GM21529 (cell line): ENCODE measurements at regions not wholly inside any gene's neighbourhood (a gene's known extent, or its start where the extent isn't known, plus 50 kb on each side); places are given as distances from the start of the nearest gene placed in this dataset.
"Not testable (repeated sequence)": the region's sequence is repeated elsewhere in the genome, so short reads cannot be mapped to it uniquely, and the experiment has no call there.

Experiments used
- ATAC-seq: cut with Tn5 transposase; IDR thresholded peaks from one replicate; pipeline ENCODE4 v1.9.1; 2021; ENCODE audit not compliant: unreplicated experiment

DNA sequence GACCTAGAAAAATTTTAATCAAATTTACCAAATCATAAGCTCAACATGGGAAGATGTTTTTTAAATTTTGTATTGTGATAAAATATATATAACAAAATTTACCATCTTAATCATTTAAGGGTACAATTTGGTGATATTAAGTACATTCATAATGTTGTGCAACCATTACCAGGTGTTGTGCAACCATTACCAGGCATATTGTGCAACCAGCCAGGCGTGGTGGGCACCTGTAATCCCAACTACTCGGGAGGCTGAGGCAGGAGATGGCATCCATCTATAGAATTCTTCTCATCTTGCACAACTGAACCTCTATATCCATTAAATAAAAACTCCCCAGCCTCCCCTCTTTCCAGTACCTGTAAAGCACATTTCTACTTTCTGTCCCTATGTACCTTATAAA is 124.5 kb upstream of the SLC13A1 start:
- ATAC-seq: no peak

DNA sequence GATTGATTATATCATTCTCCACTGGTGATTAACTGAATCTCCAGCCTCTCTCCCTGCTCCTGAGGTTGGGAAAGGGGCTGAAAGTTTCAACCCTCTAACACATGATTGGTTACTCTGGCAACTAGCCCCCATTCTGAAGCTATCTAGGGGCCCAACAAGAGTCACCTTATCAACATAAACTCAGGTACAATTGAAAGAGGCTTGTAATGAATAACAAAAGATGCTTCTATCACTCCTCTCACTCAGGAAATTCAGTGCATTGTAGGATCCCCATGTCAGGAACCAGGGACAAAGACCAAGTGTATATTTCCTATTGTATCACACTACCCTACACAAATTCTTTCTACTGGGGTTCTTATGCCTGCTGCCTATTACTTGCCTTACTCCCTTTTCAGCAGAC is 123.9 kb upstream of the SLC13A1 start:
- ATAC-seq: no peak

DNA sequence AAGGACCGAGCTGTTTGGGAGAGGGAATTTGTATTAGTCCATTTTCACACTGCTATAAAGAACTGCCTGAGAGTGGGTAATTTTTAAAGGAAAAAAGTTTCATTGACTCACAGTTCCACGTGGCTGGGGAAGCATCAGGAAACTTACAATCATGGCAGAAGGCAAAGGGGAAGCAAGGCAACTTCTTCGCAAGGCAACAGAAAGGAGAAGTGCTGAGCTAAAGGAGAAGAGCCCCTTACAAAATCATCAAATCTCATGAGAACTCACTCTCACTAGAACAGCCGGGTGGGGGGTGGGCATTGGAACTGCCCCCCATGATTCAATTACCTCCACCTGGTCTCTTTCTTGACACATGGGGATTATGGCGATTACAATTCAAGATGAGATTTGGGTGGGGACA is 121.8 kb upstream of the SLC13A1 start:
- ATAC-seq: not testable (repeated sequence)

DNA sequence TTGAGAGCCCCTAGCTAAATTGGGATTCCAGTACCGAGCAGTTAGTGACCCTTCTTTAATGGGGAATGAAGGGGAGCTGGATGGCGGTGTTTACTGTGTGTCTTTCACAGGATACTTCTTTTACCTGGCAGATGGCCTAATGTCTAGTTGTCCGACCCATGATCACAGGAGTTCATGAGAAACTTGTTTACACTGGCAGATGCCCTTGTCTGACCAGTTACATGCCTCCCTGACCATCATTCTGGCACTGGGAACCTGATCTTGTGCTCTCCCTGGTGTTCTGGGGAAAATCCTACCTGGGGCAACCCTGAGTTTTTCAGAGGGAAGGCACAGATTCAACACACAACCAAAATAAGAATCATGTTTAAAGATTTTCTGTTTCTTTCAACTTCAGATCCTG is 120.1 kb upstream of the SLC13A1 start:
- ATAC-seq: no peak

DNA sequence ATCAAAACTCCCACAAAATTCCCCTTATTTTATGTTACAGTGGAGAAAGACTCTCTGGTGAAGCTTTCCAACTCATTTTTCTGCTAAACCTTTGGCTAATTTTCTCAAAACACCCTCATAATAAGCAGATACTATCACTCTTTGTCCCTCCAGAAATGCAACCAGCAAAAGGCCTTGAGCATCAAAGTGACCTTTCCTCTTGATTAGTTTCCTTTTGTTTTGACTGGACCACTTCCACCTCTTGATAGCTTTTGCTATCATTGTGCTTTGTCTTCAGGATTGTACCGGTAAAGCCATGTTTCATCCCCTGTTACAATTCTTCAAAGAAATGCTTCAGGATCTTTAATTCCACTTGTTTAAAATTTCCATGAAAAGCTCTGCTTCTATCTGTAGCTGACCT is 115.1 kb upstream of the SLC13A1 start:
- no peak for ATAC-seq

DNA sequence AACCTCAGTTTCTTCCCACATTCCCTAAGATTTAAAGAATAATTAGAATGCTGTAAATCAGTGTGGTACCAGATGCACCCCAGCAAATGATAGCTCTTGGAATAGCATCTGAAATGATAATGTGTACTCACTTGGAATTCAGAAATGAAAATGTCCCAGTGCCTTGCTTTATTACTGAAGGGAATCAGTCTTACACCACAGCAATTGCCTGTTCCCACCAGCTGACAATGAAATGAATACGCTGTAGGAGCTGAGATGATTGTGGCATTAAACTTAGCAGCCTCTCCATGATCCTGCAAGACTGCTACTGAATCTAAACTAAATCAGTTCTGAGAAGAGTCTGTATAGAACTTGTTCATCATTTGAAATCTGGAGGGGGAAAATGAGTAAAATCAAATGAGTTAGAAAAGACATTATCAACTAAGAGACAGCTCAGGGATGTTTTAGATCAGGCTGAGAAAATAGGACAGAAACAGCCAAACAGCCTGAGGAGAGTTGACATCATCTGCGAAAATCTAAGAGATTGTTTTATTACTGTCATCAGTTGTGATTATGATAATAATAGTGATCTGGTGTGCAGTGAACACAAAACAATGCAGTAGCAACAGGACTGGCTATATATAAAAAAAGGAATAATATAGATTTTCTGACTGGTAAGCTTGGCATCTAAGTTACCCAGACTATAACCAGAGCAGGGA is 108.6 kb upstream of the SLC13A1 start:
- no peak for ATAC-seq

DNA sequence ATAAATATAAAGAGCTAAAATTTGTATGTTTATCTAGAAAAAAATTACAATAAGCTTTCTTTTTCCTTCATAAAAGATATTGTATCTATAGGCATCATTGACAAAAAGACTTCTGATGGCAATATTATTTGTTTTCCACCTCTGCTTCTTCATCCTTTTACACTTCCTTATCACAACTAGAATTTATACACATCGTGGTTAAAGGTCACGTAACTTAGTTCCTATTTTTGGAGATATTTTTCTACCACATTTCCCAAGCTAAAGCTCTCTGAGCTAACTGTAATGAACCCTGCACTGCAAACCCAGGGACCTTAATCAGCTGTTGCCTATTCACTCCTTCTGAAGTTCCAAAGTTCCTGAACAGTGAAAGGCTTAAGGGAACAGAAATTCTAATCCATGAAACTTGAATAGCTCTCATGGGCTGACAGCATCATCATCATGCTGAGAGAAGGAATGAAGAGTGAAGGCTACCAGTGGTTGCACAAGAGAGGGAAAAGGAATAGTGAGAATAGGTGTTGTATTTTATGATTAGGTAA is 106.1 kb upstream of the SLC13A1 start:
- ATAC-seq: no peak

DNA sequence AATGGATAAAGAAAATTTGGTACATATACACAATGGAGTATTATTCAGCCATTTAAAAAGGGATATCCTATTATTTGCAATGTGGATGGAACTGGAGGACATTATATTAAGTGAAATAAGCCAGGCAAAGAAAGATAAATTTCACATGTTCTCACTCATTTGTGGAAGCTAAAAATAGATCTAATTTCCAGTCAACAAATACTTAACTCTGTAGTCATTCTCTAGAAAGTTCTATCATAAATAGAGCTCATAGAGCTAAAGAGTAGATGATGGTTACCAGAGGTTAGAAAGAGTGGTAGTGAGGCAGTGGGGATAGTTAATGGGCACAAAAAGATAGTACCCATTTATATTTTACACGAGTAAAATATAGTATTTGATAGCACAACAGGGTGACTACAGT is 104.2 kb upstream of the SLC13A1 start:
- ATAC-seq: no peak

DNA sequence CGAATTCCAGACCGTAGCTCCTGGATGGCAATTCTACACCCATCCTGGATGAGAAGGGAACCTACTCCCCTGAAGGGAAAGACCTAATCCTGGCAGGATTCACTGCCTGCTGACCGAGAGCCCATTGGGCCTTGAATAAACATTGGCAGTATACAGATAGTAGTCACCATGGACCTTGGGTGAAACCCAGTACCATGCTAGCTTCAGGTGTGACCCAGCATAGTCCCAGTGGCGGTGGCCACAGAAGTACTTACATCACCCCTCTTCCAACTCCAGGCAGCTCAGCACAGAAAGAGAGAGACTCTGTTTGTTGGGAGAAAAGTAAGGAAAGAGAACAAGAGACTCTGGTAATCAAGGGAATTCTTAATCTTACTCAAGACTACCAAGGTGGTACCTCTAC is 97.2 kb upstream of the SLC13A1 start:
- no peak for ATAC-seq

DNA sequence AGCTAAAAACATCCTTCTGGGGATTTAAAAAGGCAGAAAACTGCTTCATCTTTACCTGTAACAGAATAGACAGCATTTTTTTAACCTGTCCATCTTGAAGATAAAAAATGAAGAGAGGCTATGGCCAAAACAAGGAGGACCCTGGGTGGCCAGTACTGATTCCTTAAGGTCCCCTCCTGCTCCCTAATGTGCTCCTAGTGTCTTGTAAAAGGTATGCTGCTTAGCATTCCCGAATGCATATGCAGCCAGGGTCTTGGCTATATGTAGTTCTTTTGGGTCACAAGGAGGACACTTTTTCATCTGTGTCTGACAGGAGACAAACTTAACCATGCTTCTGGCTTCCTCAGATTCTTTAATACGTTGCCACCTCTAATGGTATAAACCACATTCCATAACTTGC is 93.9 kb upstream of the SLC13A1 start:
- no peak for ATAC-seq

DNA sequence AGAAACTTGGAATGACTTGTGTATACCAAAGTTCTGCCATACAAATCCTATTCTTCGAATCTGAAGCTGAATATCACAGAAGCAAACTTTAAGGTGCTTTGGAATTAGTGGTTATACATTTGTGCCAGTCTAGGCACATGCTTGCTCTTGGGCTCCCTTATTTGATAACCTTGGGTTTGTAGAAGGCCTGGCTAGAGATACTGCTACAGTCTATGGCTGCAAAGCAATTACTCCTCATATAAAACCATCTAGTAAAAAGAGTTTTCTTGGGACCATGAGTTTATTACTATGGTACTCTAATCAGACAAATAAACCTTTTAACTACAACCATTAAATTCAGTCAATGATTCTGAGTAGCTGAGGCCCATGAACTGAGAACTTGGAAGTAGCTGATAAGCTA is 92.5 kb upstream of the SLC13A1 start:
- ATAC-seq: no peak

DNA sequence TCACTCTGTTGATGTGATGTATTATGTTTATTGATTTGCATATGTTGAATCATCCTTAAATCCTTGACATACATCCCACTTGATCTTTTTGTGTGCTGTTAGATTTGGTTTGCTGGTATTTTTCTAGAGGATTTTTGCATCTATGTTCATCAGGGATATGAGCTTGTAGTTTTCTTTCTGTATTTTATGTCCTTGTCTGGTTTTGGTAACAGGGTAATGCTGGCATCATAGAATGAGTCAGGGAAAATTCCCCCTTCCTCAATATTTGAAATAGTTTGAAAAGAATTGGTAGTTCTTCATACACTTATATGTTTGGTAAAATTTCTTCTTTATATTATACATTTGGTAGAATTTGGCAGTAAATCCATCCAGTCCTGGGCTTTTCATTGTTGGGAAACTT is 89.4 kb upstream of the SLC13A1 start:
- ATAC-seq: no peak

DNA sequence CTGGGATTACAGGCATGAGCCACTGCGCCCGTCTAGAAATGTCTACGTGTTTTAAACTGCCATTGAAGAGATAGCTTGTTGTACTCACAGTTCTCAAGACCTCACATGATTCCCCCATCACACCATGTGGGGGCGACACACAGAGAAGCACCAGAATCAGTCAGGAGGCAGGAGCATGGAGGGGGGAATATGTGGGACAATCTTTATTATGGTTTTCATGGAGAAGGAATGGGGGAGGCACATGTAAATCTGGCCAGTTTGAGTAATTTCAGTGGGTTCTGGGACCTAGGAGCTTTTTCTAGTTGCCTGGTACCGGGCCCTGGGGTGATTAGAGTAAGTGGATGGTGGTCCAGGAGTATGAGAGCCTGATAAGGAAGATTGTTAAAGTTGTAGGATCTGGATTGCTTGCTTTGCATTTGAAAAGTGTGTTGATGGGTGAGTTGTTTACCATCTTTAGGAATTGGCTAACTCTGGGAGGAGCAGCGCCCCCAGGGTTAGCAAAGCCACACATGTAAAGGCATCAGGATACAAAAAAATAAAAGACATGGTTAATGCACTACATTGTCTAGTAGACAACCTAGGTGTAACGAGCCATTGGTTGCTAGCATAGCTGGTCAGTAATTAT is 85.4 kb upstream of the SLC13A1 start:
- no peak for ATAC-seq

DNA sequence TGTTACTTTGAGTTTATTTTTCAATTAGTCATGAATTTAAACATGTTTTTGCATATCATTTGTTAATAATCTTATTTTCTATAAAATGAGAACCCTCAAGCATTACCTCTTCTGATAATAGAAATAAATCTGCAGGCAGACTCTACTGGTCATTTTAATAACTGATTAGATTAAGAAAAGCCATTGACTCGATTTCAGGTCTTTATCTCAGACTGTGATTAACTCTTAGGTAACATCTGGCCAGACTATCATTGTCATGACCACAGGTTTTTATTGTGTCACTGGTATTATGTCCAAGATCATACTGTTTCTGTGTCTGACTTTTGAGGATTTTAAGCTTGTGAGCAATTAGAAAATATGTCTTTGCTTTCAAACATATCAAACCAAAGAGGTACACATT is 83.6 kb upstream of the SLC13A1 start:
- ATAC-seq: no peak

DNA sequence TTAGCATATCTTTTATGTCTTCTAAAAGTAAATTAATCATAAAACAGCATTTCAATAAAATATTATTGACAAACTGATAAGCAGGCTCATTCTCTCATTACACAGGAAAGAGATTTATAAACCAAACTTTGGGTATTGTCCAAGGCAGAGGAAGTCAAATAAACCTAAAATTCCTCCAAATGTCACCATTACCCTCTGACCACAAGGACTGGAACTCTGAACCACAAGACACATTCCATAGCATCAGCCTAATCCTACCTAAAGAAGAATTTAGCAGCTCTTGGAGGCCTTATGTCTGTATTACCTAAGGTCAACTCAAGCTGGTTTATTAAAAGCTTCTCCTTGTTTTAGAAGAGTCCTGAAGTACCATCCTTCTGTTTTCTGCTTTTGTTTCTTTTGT is 82.4 kb upstream of the SLC13A1 start:
- ATAC-seq: no peak

DNA sequence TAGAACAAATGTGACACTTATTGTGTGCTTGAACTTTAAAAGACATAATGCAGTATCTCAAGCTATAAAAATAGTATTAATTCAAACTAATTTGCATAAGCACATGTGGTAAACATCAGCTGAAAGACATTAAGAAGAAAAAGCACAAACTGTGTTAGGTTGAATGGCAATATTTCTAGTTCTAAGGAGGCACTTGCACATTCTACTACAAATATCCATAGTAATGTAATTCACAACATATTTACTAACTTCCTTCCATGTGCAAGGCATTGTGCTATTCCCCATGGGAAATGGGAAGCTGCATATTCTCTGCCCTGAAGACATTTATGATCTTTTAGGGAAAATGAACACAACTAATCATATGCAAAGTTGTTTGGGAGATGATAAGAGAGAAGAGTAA is 80.2 kb upstream of the SLC13A1 start:
- ATAC-seq: no peak

DNA sequence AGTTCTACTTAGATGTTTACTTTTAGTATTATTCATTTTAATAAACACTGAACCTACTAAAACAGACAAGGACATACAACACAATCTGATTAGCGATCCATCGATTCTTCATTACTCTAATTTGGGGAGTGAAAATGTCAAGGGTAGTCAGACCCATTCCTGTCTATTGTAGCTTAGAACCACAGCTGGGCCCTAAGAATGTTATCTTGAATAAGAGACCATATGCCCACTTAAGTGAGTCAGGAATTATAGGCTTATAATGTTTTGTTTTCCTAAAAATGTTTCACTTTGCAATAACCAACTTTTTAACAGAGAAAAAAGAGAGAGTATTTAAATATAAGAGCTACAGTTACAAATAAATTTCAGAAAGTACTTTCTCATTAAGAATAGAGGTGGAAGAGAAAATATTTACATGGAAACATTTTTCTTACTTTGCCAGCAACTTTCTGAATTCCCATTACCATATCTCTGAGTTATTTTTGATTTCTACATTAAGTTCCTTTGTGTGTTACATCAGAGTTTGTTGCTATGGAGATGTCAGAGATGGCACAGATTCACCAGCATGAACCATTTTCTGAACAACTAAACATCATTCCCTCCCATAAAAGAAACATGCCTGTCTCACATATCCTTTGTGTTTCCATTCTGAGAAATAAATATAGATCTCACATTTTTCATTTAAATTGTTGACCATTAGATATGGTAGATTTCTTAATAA is 75.4 kb upstream of the SLC13A1 start:
- ATAC-seq: no peak

DNA sequence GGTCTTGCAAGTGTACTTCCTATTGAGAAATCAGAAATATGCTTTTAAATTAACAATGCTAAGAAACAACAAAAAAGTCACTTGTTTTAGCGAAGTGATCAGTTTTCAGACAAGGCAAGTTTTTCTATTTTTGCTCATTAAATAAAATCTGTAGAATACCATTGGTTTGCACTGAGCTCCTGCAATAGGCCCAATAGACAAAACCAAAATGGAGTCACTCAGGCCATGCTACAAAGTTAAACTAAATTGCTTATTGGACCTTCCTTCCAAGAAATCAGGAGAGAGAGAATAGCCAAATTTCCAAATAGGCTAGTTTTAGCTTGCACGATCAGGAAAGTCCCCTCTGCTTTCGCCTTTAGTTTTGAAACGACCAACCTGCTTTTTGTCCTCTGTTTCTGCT is 73.4 kb upstream of the SLC13A1 start:
- ATAC-seq: no peak

DNA sequence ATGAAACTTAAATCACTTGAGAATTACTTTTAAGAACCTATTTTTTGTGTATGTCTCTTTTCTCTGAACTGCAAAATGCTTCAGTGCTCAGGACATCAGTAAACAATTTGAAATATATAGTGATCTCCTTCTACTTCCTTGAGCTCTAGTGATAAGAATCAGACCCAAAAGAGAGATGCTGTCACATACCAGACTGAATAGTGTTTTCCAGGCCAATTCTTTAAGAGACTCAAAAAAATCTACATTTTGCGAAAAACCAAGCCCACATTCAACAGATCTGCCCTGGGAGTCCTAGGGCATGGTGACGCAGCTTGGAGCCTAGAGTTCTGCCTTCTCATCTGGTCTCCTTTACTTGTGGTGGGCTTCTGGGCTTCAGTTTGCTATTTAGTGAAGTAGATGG is 72.1 kb upstream of the SLC13A1 start:
- no peak for ATAC-seq

DNA sequence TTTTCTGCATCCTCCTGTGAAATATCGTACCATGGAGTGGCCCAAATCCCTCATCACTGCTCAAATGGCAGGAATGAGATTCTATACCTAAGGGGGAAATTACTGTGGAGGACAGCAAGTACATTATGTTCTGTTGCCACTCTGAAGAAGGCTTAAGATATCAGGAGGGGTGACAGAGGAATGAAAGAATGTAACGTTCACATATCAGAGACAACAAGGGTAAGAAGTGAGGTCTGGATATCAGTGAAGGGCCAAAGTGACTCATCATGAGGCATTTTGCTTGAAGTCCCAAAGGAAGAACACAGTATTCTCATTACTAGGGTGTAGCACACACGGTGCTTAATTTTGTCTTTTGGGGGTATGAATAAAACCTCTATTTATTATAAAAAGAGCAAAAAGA is 71.5 kb upstream of the SLC13A1 start:
- no peak for ATAC-seq

DNA sequence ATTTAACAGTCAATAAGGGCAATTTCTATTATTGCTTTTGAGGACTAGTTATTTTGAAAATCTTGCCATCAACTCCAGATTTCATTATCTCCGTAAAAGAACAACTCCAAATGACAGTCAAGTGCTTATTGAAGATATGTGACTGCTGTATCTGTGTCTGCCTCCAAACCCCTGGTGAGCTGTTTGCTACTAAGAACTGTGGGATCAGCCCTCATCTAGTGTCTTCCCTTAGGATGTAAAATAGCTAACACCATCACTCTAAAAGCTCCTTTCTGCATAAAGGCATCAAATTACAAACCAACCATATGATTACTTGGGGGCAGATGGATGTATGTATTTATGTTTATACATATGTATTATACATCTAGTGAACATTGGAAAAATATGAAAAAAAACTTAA is 70.8 kb upstream of the SLC13A1 start:
- ATAC-seq: no peak

DNA sequence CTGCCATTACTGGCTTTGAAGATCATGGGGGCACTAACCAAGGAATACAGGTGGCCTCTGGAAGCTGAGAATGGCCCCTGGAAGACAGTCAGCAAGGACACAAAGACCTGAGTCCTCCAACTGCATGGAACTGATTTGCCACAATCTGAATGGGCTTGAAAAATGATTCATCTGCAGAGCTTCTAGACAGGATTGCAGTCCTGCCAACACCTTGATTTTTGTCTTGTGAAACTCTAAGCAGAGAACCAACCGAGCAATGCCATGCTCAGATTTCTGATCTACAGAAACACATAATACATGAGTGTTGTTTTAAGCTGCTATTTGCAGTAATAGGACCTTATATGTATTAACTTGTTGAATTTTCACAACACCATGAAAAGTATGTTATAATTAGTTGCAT is 66.1 kb upstream of the SLC13A1 start:
- ATAC-seq: no peak
